HEK293 (cell line): ENCODE measurements at regions not wholly inside any gene's neighbourhood (a gene's known extent, or its start where the extent isn't known, plus 50 kb on each side); places are given as distances from the start of the nearest gene placed in this dataset.
"Not testable (repeated sequence)": the region's sequence is repeated elsewhere in the genome, so short reads cannot be mapped to it uniquely, and the experiment has no call there.

Source experiments
- CTCF ChIA-PET: fragments of 350-600 bp; formaldehyde crosslinking; extraction: SDS; loops from one replicate; lab custom pipeline; 2021; ENCODE audit warnings: antibody characterized with exemption; lab: Yijun Ruan, JAX
- POLR2A ChIA-PET: fragments of 300-600 bp; formaldehyde crosslinking; extraction: SDS; loops from one replicate; lab custom pipeline; 2020; ENCODE audit warnings: antibody characterized with exemption, inconsistent platforms; lab: Yijun Ruan, JAX
- H3K27ac ChIP-seq: fragments of 200-500 bp; sonication (Bioruptor generic); 2 replicates; pipeline ENCODE4 v1.5.1; 2014; ENCODE audit warnings: low read depth, low read length, control low read depth, inconsistent platforms; ENCODE audit errors: extremely low read depth
- H3K36me3 ChIP-seq, 2 experiments: fragments of 200-500 bp in 1 of 2; sonication (Bioruptor generic) in 1 of 2; 1 replicate in 1 of 2; 2 replicates in 1 of 2; pipeline ENCODE4 v1.5.1; 2014 to 2017; ENCODE audit warnings: inconsistent platforms in 2 of 2, low read length in 2 of 2; ENCODE audit not compliant: control insufficient read depth in 2 of 2, insufficient read depth in 1 of 2
- H3K4me1 ChIP-seq: fragments of 200-500 bp; sonication (Bioruptor generic); 2 replicates; pipeline ENCODE4 v1.5.1; 2014; ENCODE audit warnings: mild to moderate bottlenecking, low read length, inconsistent platforms; ENCODE audit not compliant: control insufficient read depth, insufficient read depth
- H3K4me3 ChIP-seq: 2 replicates; pipeline ENCODE4 v1.5.1; 2011; ENCODE audit warnings: low read depth, mild to moderate bottlenecking, control low read depth, low read length, moderate library complexity
- H3K9me3 ChIP-seq: fragments of 200-500 bp; sonication (Bioruptor generic); 2 replicates; pipeline ENCODE4 v1.5.1; 2014; ENCODE audit warnings: low read depth, low read length, inconsistent platforms; ENCODE audit not compliant: control insufficient read depth, insufficient read depth
- FEZF1 ChIP-seq: fragments of 450-650 bp; formaldehyde crosslinking; IDR thresholded peaks from 2 replicates; pipeline ENCODE4 v1.5.1; 2016; ENCODE audit warnings: missing biosample characterization, missing genetic modification characterization
- GLI2 ChIP-seq: fragments of 450-650 bp; formaldehyde crosslinking; IDR thresholded peaks from 2 replicates; pipeline ENCODE4; 2017; ENCODE audit warnings: missing biosample characterization, missing genetic modification characterization, low read depth, borderline replicate concordance
- KLF17 ChIP-seq: fragments of 450-650 bp; formaldehyde crosslinking; IDR thresholded peaks from 2 replicates; pipeline ENCODE4 v1.5.1; 2016; ENCODE audit warnings: missing biosample characterization, missing genetic modification characterization
- KLF7 ChIP-seq: fragments of 450-650 bp; formaldehyde crosslinking; IDR thresholded peaks from 2 replicates; pipeline ENCODE4 v1.5.1; 2016; ENCODE audit warnings: missing biosample characterization, missing genetic modification characterization, borderline replicate concordance
- KLF9 ChIP-seq: fragments of 450-650 bp; formaldehyde crosslinking; IDR thresholded peaks from 2 replicates; pipeline ENCODE4 v1.5.1; 2016; ENCODE audit warnings: missing biosample characterization, missing genetic modification characterization, low read depth
- MEIS1 ChIP-seq: sonication (generic); formaldehyde crosslinking; IDR thresholded peaks from 2 replicates; pipeline ENCODE4 v1.8.1; 2022; ENCODE audit warnings: missing genetic modification reagents, mild to moderate bottlenecking, borderline replicate concordance
- ZBTB44 ChIP-seq: fragments of 450-650 bp; IDR thresholded peaks from 2 replicates; pipeline ENCODE4 v1.5.1; 2018; ENCODE audit warnings: missing biosample characterization, mild to moderate bottlenecking, missing genetic modification characterization
- ZEB2 ChIP-seq: fragments of 450-650 bp; formaldehyde crosslinking; IDR thresholded peaks from 2 replicates; pipeline ENCODE4 v1.5.1; 2016; ENCODE audit warnings: missing biosample characterization, missing genetic modification characterization
- ZNF211 ChIP-seq: fragments of 450-650 bp; formaldehyde crosslinking; IDR thresholded peaks from 2 replicates; pipeline ENCODE4 v1.5.1; 2016; ENCODE audit warnings: low read depth, missing biosample characterization, missing genetic modification characterization
- ZNF341 ChIP-seq: fragments of 450-650 bp; formaldehyde crosslinking; IDR thresholded peaks from 2 replicates; pipeline ENCODE4; 2016; ENCODE audit warnings: low read depth, missing biosample characterization, missing genetic modification characterization
- ZNF366 ChIP-seq: fragments of 450-650 bp; formaldehyde crosslinking; conservative IDR thresholded peaks from 2 replicates; pipeline ENCODE4 v1.5.1; 2016; ENCODE audit warnings: missing biosample characterization, missing genetic modification characterization
- ZNF398 ChIP-seq: fragments of 450-650 bp; formaldehyde crosslinking; IDR thresholded peaks from 2 replicates; pipeline ENCODE4 v1.5.1; 2017; ENCODE audit warnings: missing biosample characterization, missing genetic modification characterization
- ZNF548 ChIP-seq: fragments of 450-650 bp; formaldehyde crosslinking; IDR thresholded peaks from 2 replicates; pipeline ENCODE4 v1.5.1; 2016; ENCODE audit warnings: missing biosample characterization, missing genetic modification characterization
- ZNF558 ChIP-seq: fragments of 450-650 bp; formaldehyde crosslinking; IDR thresholded peaks from 2 replicates; pipeline ENCODE4 v1.5.1; 2016; ENCODE audit warnings: missing biosample characterization, missing genetic modification characterization
- ZNF600 ChIP-seq: fragments of 450-650 bp; formaldehyde crosslinking; IDR thresholded peaks from 2 replicates; pipeline ENCODE4 v1.5.1; 2016; ENCODE audit warnings: missing biosample characterization, missing genetic modification characterization
- ZNF610 ChIP-seq: fragments of 450-650 bp; formaldehyde crosslinking; IDR thresholded peaks from 2 replicates; pipeline ENCODE4 v1.5.1; 2016; ENCODE audit warnings: missing biosample characterization, missing genetic modification characterization, borderline replicate concordance
- ZNF645 ChIP-seq: fragments of 450-650 bp; formaldehyde crosslinking; IDR thresholded peaks from 2 replicates; pipeline ENCODE4; 2016; ENCODE audit warnings: missing biosample characterization, missing genetic modification characterization
- ZNF843 ChIP-seq: fragments of 450-650 bp; formaldehyde crosslinking; IDR thresholded peaks from 2 replicates; pipeline ENCODE4 v1.5.1; 2016; ENCODE audit warnings: missing biosample characterization, missing genetic modification characterization
- ZSCAN16 ChIP-seq: fragments of 450-650 bp; formaldehyde crosslinking; IDR thresholded peaks from 2 replicates; pipeline ENCODE4 v1.5.1; 2016; ENCODE audit warnings: missing biosample characterization, missing genetic modification characterization

GRCh38 chr4:28508636-28509035, 1648.0 kb downstream of the STIM2 start:
- Histone ChIP-seq H3K27ac (no peak overlapping the region), H3K4me1 (no peaks in the 10 kb centered on the region), H3K9me3 (no peaks in the 10 kb centered on the region), H3K4me3 (no peak overlapping the region), H3K36me3 (no peaks in the 10 kb centered on the region)
- no peak for TF ChIP-seq ZBTB44 (tag by site-specific recombination)
- no peak for TF ChIP-seq ZNF610 (tag by site-specific recombination)
- TF ChIP-seq ZNF211 (tag by site-specific recombination): no peak
- TF ChIP-seq ZNF843: no peak
- ChIA-PET POLR2A (no interaction called here), CTCF (no interaction called here)

- H3K9me3 ChIP-seq, H3K4me1 ChIP-seq, H3K27ac ChIP-seq, POLR2A ChIA-PET, CTCF ChIA-PET, H3K36me3 ChIP-seq, H3K4me3 ChIP-seq: not testable (repeated sequence)
Measured at GRCh38 chr4:28514766-28515165, 1654.1 kb downstream of the STIM2 start.

GRCh38 chr4:28518561-28519165, 1658.0 kb downstream of the STIM2 start:
- no peak overlapping the region for H3K27ac ChIP-seq
- POLR2A ChIA-PET: no interaction called here

More at GRCh38 chr4:28518561-28519165, 1658.0 kb downstream of the STIM2 start:
- TF ChIP-seq ZNF645 (tag by site-specific recombination) (no peak), ZEB2 (tag by site-specific recombination) (no peak), ZNF843 (no peak), MEIS1 (CRISPR knock-in tag) (no peak), KLF17 (no peak), GLI2 (tag by site-specific recombination) (no peak), KLF7 (tag by site-specific recombination) (no peak), ZNF558 (tag by site-specific recombination) (no peak), ZNF398 (tag by site-specific recombination) (no peak), KLF9 (tag by site-specific recombination) (no peak), ZNF341 (tag by site-specific recombination) (no peak), ZSCAN16 (no peak), ZNF548 (tag by site-specific recombination) (no peak), FEZF1 (tag by site-specific recombination) (no peak), ZNF600 (tag by site-specific recombination) (no peak), ZNF366 (tag by site-specific recombination) (no peak)
- H3K9me3 ChIP-seq: no peaks in the 10 kb centered on the region
- no peak overlapping the region for H3K4me3 ChIP-seq
- no peaks in the 10 kb centered on the region for H3K4me1 ChIP-seq
- H3K36me3 ChIP-seq: no peaks in the 10 kb centered on the region
- CTCF ChIA-PET: no interaction called here
